ENCODE measurements at regions not wholly inside any gene's neighbourhood (a gene's known extent, or its start where the extent isn't known, plus 50 kb on each side); places are given as distances from the start of the nearest gene placed in this dataset.

DNA sequence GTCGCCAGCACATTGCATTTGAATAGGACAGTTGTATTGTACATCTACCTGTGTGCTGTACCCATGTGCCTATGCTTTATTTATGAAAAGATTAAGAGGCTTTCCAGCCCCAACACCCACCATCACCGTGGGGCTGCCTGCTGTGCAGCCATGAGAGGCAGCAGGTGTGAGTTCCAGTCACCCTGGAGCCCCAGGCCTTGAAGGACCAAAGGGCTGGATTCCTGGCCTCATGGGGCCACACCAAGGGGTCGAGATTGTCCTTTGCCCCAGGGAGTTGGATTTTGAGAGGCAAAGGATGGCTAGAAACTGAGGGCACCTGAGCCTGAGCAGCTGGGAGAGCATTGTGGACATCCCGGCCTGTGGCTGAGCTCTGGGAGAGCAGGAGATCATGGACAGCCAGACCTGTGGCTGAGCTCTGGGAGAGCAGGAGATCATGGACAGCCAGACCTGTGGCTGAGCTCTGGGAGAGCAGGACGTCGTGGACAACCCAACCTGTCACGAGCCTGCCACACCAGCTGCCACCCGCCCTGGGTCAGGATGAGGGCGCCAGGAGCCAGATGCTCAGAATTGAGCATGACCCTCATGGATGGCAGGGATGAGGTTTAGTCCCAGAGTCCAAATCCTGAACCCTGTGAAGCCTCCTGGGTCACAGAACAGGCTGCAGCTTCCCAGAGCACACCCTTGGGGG, 182.5 kb upstream of the RAB6C start:
- H3K9me3 Mint-ChIP-seq = no peaks in the 10 kb centered on the region
- peak overlapping the region in 1 of 3 experiments; percentile 53 for H3K27ac Mint-ChIP-seq
- H3K4me3 Mint-ChIP-seq = no peak overlapping the region
- no peaks in the 10 kb centered on the region for H3K36me3 Mint-ChIP-seq (ENCODE audit: low read depth)
- H3K4me1 Mint-ChIP-seq = peaks cover 37% of the 10 kb centered on the region
- H3K27me3 Mint-ChIP-seq (ENCODE audit: low read depth) = peaks cover 12% of the 10 kb centered on the region
- TF ChIP-seq, protein P1, sequence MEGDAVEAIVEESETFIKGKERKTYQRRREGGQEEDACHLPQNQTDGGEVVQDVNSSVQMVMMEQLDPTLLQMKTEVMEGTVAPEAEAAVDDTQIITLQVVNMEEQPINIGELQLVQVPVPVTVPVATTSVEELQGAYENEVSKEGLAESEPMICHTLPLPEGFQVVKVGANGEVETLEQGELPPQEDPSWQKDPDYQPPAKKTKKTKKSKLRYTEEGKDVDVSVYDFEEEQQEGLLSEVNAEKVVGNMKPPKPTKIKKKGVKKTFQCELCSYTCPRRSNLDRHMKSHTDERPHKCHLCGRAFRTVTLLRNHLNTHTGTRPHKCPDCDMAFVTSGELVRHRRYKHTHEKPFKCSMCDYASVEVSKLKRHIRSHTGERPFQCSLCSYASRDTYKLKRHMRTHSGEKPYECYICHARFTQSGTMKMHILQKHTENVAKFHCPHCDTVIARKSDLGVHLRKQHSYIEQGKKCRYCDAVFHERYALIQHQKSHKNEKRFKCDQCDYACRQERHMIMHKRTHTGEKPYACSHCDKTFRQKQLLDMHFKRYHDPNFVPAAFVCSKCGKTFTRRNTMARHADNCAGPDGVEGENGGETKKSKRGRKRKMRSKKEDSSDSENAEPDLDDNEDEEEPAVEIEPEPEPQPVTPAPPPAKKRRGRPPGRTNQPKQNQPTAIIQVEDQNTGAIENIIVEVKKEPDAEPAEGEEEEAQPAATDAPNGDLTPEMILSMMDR (IDR thresholded peaks at IDR 0.05; ENCODE audit: unreplicated experiment in 3 of 3) = no peak

DNA sequence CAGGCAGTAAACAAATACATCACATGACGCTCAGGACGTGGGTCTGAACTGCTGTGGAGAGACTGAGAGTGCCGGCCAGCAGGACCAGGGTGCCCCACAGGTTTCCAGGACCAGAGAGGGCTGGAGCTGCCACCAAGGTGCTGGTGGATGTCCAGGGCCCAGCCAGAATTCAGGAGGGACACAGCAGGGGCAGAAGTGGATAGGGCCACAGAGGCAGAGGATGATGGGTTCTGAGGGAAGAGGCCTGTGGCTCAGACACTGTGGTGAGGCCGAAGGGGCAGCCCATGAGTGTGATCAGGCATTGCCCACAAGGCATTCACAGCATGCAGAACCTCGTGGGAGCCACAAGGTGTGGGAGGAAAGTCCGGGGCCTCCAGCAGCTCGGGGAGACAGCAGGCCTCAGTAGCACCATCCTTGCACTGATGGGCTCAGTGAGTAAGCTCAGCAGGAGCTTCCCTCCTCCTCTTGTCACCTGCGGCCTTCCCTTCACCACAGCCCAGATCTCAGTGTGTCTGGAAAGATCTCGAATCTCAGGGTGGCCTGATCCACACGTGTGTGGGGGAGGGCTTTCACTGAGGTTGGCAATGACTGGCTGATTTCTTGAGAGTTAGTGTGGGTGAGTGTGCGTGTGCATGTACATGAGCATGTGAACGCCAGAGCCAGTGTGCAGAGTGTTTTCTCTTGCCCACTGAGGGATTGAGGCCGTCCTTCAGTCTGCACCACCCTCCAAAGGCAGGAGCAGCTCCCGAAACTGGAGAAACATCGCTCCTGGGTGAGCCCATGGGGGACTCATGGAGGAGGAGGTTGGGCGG, 181.8 kb upstream of the RAB6C start:
- Mint-ChIP-seq H3K27ac (no peak overlapping the region), H3K4me1 (peaks cover 43% of the 10 kb centered on the region), H3K9me3 (no peaks in the 10 kb centered on the region), H3K27me3 (ENCODE audit: low read depth) (peaks cover 12% of the 10 kb centered on the region), H3K4me3 (no peak overlapping the region), H3K36me3 (ENCODE audit: low read depth) (no peaks in the 10 kb centered on the region)
- TF ChIP-seq, protein P1 (IDR thresholded peaks at IDR 0.05; ENCODE audit: unreplicated experiment in 3 of 3) = no peak

DNA sequence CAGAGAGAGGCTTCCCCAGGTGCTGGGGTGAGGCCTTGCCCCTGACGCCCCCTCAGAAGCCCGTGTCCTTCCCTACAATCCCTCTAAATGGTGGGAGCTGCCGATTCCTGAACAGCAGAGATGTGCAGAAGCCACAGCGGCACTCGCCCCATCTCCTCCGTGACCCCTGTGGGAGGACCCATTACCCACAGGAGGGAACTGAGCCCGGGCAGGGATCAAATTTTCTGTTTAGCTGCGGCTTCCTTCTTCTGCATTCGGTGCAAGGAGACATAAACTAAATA, 181.2 kb upstream of the RAB6C start:
- Mint-ChIP-seq H3K4me1 (peaks cover 43% of the 10 kb centered on the region), H3K4me3 (no peak overlapping the region), H3K36me3 (ENCODE audit: low read depth) (no peaks in the 10 kb centered on the region), H3K27ac (no peak overlapping the region), H3K27me3 (ENCODE audit: low read depth) (peaks cover 12% of the 10 kb centered on the region), H3K9me3 (no peaks in the 10 kb centered on the region)
- TF ChIP-seq, protein P1 (IDR thresholded peaks at IDR 0.05; ENCODE audit: unreplicated experiment in 3 of 3) = no peak

DNA sequence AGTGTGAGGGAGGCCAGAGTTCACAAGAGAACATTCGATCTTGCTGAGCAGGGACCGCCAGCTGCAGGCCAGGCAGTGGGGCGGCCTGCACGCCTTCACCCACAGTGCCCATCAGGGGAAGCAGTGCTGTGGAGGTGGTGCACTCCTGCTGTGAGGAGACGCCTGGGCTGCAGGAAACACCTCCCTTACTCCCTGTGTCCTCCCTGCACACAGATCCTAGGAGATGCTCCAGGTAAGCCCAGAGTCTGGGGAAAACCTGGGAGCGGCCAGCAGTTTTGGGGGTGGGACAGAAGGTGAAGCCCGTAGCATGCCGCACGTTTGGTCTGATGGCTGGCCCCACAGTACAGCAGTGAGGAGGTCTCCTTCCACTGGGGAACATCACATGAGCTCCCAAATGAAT, 180.8 kb upstream of the RAB6C start:
- Mint-ChIP-seq H3K36me3 (ENCODE audit: low read depth) (no peaks in the 10 kb centered on the region), H3K27me3 (ENCODE audit: low read depth) (peaks cover 12% of the 10 kb centered on the region), H3K27ac (no peak overlapping the region), H3K9me3 (no peaks in the 10 kb centered on the region), H3K4me1 (peaks cover 39% of the 10 kb centered on the region), H3K4me3 (no peak overlapping the region)
- TF ChIP-seq, protein P1 (IDR thresholded peaks at IDR 0.05; ENCODE audit: unreplicated experiment in 3 of 3) = no peak

DNA sequence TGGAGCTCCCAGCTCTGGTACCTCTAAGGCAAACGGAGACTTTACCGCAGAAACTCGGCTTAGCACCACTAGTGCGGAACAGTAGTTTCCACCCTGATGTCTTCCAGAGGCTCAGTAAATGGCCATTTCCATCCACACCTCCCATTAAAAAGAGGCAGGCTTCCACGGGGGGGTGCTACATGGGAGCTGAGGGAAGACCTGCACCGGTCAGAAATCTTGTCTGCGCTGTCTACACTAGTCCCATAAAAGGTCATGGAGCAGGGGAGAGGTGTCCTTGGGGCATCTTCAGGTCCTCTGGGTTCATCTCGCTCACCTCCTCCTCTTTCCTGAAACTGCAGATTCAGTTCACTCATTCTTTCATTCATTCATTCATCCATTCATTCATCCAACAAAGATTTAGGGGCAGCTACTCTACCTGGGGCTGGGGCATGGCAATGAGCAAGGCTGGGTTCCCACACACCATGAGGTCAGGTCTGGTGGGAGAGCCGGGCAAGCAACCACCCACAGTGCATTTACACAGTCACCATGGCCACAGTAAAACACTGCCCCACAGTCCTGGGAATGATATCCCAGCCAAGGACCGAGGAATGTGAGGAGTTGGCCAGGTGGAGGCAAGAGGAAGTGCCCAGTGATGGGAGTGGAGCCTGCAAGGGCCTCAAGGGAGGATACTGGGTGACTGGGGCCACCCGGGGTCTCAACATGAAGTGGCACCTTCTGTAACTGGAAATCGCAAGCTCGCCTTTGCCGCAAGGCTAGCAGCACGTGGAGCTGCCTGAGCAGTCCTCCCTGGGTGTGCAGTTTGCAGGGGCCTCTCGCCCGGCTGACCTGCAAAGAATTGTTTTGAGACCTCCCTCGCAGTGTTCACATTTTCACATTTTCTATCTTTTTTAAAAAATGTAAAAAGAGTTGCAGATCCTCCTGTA, 180.2 kb upstream of the RAB6C start:
- no peaks in the 10 kb centered on the region for H3K36me3 Mint-ChIP-seq (ENCODE audit: low read depth)
- H3K9me3 Mint-ChIP-seq = no peaks in the 10 kb centered on the region
- H3K27me3 Mint-ChIP-seq (ENCODE audit: low read depth) = peaks cover 12% of the 10 kb centered on the region
- H3K4me3 Mint-ChIP-seq = no peak overlapping the region
- peak overlapping the region in 1 of 3 experiments; percentile 22 for H3K27ac Mint-ChIP-seq
- peaks cover 33% of the 10 kb centered on the region for H3K4me1 Mint-ChIP-seq
- TF ChIP-seq, protein P1 (IDR thresholded peaks at IDR 0.05; ENCODE audit: unreplicated experiment in 3 of 3) = no peak

All from nephron (organoid).